ENCODE measurements at regions not wholly inside any gene's neighbourhood (a gene's known extent, or its start where the extent isn't known, plus 50 kb on each side); places are given as distances from the start of the nearest gene placed in this dataset.

DNA sequence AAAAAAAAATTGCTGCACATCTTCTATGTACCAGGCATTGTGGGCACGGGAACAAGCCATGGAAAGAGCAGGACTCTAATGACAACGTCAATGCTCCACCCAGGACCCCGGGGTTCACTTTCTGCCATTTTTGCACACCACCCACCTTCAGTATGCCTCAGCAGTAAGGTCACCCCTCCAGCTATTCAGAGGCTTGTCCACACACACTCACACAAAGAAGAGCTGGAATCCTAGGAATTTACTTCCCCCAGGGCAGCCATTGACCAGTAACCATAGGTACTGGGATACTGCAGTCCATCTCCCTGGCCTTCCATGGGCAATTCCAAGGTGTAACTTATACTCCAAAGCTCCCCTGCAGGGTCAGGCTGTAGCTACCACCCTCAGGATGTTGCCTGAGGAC, 170.8 kb downstream of the SUCLG1 start (continued):
- no peak for TF ChIP-seq NR2C1 (IDR thresholded peaks at IDR 0.05)
- no peak for TF ChIP-seq NR2C1 (tag; IDR thresholded peaks at IDR 0.05)
- no peak for TF ChIP-seq TCF7L2 (IDR thresholded peaks at IDR 0.05; ENCODE audit: low read depth, low read length)
- TF ChIP-seq ZNF263 (CRISPR knock-in tag; IDR thresholded peaks at IDR 0.05; ENCODE audit: borderline replicate concordance): no peak
- no peak for TF ChIP-seq CBX2 (IDR thresholded peaks at IDR 0.05; ENCODE audit: insufficient read depth, low read length, poor library complexity, severe bottlenecking)
- TF ChIP-seq ZNF347 (CRISPR knock-in tag; IDR thresholded peaks at IDR 0.05; ENCODE audit: low read depth): no peak
- TF ChIP-seq, protein P1, sequence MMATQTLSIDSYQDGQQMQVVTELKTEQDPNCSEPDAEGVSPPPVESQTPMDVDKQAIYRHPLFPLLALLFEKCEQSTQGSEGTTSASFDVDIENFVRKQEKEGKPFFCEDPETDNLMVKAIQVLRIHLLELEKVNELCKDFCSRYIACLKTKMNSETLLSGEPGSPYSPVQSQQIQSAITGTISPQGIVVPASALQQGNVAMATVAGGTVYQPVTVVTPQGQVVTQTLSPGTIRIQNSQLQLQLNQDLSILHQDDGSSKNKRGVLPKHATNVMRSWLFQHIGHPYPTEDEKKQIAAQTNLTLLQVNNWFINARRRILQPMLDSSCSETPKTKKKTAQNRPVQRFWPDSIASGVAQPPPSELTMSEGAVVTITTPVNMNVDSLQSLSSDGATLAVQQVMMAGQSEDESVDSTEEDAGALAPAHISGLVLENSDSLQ (IDR thresholded peaks at IDR 0.05): no peak
- TF ChIP-seq, protein P2, sequence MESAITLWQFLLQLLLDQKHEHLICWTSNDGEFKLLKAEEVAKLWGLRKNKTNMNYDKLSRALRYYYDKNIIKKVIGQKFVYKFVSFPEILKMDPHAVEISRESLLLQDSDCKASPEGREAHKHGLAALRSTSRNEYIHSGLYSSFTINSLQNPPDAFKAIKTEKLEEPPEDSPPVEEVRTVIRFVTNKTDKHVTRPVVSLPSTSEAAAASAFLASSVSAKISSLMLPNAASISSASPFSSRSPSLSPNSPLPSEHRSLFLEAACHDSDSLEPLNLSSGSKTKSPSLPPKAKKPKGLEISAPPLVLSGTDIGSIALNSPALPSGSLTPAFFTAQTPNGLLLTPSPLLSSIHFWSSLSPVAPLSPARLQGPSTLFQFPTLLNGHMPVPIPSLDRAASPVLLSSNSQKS (CRISPR knock-in tag; IDR thresholded peaks at IDR 0.05): no peak

DNA sequence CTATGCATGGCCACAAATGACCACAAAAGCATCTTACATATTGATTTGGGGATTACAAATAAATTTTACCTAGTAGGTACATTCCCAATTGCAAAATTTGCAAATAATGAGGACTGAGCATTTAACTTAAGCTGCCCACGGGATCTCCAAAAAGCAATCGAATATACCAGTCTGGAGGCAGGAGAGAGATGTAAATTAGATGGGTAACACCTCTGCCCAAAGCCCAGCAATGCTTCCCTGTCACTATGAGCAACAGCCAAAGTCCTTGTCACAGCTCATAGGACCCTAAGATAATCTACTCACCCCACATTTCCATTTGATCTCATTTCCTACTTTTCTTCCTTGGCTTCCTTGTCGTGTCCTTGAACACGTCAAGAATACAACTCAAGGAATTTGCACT, 172.2 kb downstream of the SUCLG1 start:
- H3K4me2 ChIP-seq (ENCODE audit: insufficient read depth, low read length): no peak overlapping the region
- intact Hi-C loops (cut with micrococcal nuclease) (no loop called here), in situ Hi-C loops (cut with MboI) (no loop called here)
- H3K4me1 ChIP-seq (replicated peaks in 1 of 2; ENCODE audit: control insufficient read depth in 2 of 2, insufficient read depth in 2 of 2, low read length in 2 of 2): peaks cover 0 to 5% of the 10 kb centered on the region in 2 experiments; a peak in 3 of 5 replicates
- WGBS (ENCODE audit: insufficient coverage, low coverage, missing lambda C conversion rate): 0% methylated on average over 4 of the region's 4 CpGs
- no peak overlapping the region for H3K4me3 ChIP-seq
- H3K36me3 ChIP-seq (ENCODE audit: control insufficient read depth, insufficient read depth, low read length): no peaks in the 10 kb centered on the region
- no peak overlapping the region for H3K9ac ChIP-seq (ENCODE audit: insufficient read depth in 1 of 2, low read depth in 2 of 2, low read length in 2 of 2)
- ChIA-PET POLR2A (no interaction called here), CTCF (ENCODE audit: low intra/inter-chr PET ratio) (interaction anchor here (0.6 kb wide), 1 partner anchor 485 kb away, joined by 3 read pairs; no protein-coding TSS in a partner anchor)
- H3K9me1 ChIP-seq (ENCODE audit: control insufficient read depth, insufficient read depth, low read length): no peaks in the 10 kb centered on the region
- no peaks in the 10 kb centered on the region for H4K20me1 ChIP-seq (replicated peaks; ENCODE audit: control insufficient read depth, insufficient read depth, low read length)
- DNase-seq (ENCODE audit: extremely low read depth in 1 of 4, low spot score in 3 of 4) (no peak), ATAC-seq (no peak), FAIRE-seq (no peak)
- no peaks in the 10 kb centered on the region for H3K9me3 ChIP-seq (replicated peaks; ENCODE audit: control insufficient read depth, insufficient read depth, low read depth, low read length)
- no peaks in the 10 kb centered on the region for H3K79me2 ChIP-seq (ENCODE audit: control insufficient read depth, insufficient read depth, low read length)
- H2AFZ ChIP-seq (ENCODE audit: low read depth, low read length): no peak overlapping the region
- H3K27ac ChIP-seq (ENCODE audit: extremely low read depth, low read depth, low read length): no peak overlapping the region
- BruUV-seq (replicated peaks): no TSS peak
- H3K27me3 ChIP-seq (ENCODE audit: control insufficient read depth in 2 of 2, insufficient read depth in 2 of 2, low read length in 2 of 2): no peaks in the 10 kb centered on the region
- TF ChIP-seq HNRNPH1 (optimal IDR thresholded peaks at IDR 0.05; ENCODE audit: low read depth, low read length): no peak
- no peak for TF ChIP-seq CBX3 (IDR thresholded peaks at IDR 0.05; ENCODE audit: borderline replicate concordance in 1 of 2, low read length in 2 of 2)
- TF ChIP-seq, protein P3, sequence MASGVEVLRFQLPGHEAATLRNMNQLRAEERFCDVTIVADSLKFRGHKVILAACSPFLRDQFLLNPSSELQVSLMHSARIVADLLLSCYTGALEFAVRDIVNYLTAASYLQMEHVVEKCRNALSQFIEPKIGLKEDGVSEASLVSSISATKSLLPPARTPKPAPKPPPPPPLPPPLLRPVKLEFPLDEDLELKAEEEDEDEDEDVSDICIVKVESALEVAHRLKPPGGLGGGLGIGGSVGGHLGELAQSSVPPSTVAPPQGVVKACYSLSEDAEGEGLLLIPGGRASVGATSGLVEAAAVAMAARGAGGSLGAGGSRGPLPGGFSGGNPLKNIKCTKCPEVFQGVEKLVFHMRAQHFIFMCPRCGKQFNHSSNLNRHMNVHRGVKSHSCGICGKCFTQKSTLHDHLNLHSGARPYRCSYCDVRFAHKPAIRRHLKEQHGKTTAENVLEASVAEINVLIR (CRISPR knock-in tag; IDR thresholded peaks at IDR 0.05): no peak
- TF ChIP-seq, protein P4, sequence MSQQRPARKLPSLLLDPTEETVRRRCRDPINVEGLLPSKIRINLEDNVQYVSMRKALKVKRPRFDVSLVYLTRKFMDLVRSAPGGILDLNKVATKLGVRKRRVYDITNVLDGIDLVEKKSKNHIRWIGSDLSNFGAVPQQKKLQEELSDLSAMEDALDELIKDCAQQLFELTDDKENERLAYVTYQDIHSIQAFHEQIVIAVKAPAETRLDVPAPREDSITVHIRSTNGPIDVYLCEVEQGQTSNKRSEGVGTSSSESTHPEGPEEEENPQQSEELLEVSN (IDR thresholded peaks at IDR 0.05; ENCODE audit: borderline replicate concordance in 1 of 2, extremely low read depth in 1 of 2, insufficient read depth in 1 of 2, insufficient read length in 1 of 2, low read depth in 1 of 2, low read length in 1 of 2, poor library complexity in 1 of 2, severe bottlenecking in 1 of 2): no peak
- TF ChIP-seq FOXJ2 (tag; IDR thresholded peaks at IDR 0.05): no peak
- TF ChIP-seq XRCC4 (IDR thresholded peaks at IDR 0.05; ENCODE audit: extremely low read depth, insufficient read depth, insufficient read length): no peak
- TF ChIP-seq, protein P5, sequence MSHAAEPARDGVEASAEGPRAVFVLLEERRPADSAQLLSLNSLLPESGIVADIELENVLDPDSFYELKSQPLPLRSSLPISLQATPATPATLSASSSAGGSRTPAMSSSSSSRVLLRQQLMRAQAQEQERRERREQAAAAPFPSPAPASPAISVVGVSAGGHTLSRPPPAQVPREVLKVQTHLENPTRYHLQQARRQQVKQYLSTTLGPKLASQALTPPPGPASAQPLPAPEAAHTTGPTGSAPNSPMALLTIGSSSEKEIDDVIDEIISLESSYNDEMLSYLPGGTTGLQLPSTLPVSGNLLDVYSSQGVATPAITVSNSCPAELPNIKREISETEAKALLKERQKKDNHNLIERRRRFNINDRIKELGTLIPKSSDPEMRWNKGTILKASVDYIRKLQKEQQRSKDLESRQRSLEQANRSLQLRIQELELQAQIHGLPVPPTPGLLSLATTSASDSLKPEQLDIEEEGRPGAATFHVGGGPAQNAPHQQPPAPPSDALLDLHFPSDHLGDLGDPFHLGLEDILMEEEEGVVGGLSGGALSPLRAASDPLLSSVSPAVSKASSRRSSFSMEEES (CRISPR knock-in tag; IDR thresholded peaks at IDR 0.05): no peak
